Lower leg skin (tissue), 3 donors: ENCODE measurements at regions not wholly inside any gene's neighbourhood (a gene's known extent, or its start where the extent isn't known, plus 50 kb on each side); places are given as distances from the start of the nearest gene placed in this dataset.

Source experiments
- POLR2A ChIP-seq, 2 donors: fragments of 450-650 bp; IDR thresholded peaks; one replicate each; pipeline ENCODE4 v1.6.1; 2016 to 2017; ENCODE audit warnings: antibody characterized with exemption in 2 of 2, mild to moderate bottlenecking in 1 of 2, moderate library complexity in 1 of 2
- TF ChIP-seq, protein P1 (sequence below), 3 donors: fragments of 450-650 bp; IDR thresholded peaks; one replicate each; pipeline ENCODE4 v1.5.1; 2016; ENCODE audit warnings: antibody characterized with exemption in 3 of 3, mild to moderate bottlenecking in 3 of 3, moderate library complexity in 2 of 3

DNA sequence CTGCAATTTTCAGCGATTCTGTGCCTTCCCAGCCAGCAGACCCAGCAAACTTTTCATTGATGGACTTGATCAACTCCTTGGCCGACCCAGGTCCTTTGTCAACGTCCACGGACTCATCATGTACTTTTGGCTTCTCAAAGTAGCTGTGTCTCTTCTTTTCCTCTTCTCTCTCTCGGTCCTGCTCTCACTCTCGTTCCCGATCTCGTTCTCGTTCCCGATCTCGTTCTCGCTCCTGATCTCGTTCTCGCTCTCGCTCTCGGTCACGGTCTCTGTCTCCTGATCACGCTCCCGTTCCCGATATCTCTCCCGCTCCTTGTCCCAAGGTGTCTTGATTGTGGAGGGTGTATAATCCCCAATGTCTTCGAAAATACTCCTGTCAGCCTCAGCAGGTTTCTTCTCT, 219.5 kb upstream of the FANCL start:
- TF ChIP-seq, protein P1, sequence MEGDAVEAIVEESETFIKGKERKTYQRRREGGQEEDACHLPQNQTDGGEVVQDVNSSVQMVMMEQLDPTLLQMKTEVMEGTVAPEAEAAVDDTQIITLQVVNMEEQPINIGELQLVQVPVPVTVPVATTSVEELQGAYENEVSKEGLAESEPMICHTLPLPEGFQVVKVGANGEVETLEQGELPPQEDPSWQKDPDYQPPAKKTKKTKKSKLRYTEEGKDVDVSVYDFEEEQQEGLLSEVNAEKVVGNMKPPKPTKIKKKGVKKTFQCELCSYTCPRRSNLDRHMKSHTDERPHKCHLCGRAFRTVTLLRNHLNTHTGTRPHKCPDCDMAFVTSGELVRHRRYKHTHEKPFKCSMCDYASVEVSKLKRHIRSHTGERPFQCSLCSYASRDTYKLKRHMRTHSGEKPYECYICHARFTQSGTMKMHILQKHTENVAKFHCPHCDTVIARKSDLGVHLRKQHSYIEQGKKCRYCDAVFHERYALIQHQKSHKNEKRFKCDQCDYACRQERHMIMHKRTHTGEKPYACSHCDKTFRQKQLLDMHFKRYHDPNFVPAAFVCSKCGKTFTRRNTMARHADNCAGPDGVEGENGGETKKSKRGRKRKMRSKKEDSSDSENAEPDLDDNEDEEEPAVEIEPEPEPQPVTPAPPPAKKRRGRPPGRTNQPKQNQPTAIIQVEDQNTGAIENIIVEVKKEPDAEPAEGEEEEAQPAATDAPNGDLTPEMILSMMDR (IDR thresholded peaks at IDR 0.05): no peak
- TF ChIP-seq POLR2A (IDR thresholded peaks at IDR 0.05): no peak
